ACC112 (cell line): ENCODE measurements at regions not wholly inside any gene's neighbourhood (a gene's known extent, or its start where the extent isn't known, plus 50 kb on each side); places are given as distances from the start of the nearest gene placed in this dataset.
A peak's percentile ranks its signal among the peaks of the same experiment; 100 is the strongest.

Source experiments
- H2AFZ ChIP-seq: fragments of 200-600 bp; sonication (generic); one replicate; pipeline ENCODE4 v1.6.0; 2017; ENCODE audit warnings: antibody characterized with exemption, low read length; ENCODE audit not compliant: unreplicated experiment
- H3K27ac ChIP-seq: fragments of 200-600 bp; sonication (generic); 2 replicates; pipeline ENCODE4 v1.5.1; 2014; ENCODE audit warnings: low read depth, mild to moderate bottlenecking, antibody characterized with exemption, low read length, moderate library complexity
- H3K27me3 ChIP-seq: fragments of 200-600 bp; sonication (generic); 2 replicates; pipeline ENCODE4 v1.6.1; 2014; ENCODE audit warnings: mild to moderate bottlenecking, antibody characterized with exemption, low read length, moderate library complexity, mixed read lengths; ENCODE audit not compliant: insufficient read depth
- H3K36me3 ChIP-seq: fragments of 200-600 bp; sonication (generic); 2 replicates; pipeline ENCODE4 v1.6.1; 2016; ENCODE audit warnings: mild to moderate bottlenecking, antibody characterized with exemption, low read length, moderate library complexity, mixed read lengths; ENCODE audit not compliant: insufficient read depth
- H3K4me1 ChIP-seq: fragments of 200-600 bp; sonication (generic); one replicate; pipeline ENCODE4 v1.6.1; 2016; ENCODE audit warnings: low read length, mixed read lengths; ENCODE audit not compliant: insufficient read depth, unreplicated experiment, control insufficient read depth
- H3K4me3 ChIP-seq: fragments of 200-600 bp; sonication (generic); 2 replicates; pipeline ENCODE4 v1.5.1; 2014; ENCODE audit warnings: mild to moderate bottlenecking, low read depth, low read length
- H3K79me2 ChIP-seq: fragments of 200-600 bp; sonication (generic); one replicate; pipeline ENCODE4 v1.6.0; 2016; ENCODE audit warnings: low read length; ENCODE audit not compliant: control insufficient read depth, unreplicated experiment, insufficient read depth

DNA sequence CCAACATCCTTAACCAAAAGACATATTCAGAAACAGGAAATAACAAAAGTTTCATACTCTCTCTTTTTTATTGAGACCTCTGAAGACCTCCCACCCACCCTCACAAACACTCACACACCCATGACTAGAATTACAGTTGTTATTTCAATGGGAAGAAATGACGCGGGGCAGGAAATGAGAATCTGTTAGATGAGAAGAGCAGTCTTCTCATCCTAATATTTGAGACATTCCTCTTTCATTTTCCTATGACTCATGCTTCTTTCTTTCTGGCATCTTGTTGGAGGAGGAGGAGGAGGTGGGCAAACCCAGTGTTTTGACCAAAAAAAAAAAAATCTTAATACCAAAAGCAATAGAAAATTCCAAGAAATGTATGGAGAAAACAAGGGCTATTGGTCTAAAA, 179.5 kb upstream of the TARS1 start:
- H3K27ac ChIP-seq = peak overlapping the region; percentile 69
- H3K79me2 ChIP-seq = no peaks in the 10 kb centered on the region
- peaks cover 6% of the 10 kb centered on the region; the same call in 1 of the 2 replicates for H3K36me3 ChIP-seq
- H3K27me3 ChIP-seq = no peaks in the 10 kb centered on the region
- peaks cover 38% of the 10 kb centered on the region for H3K4me1 ChIP-seq
- H3K4me3 ChIP-seq = no peak overlapping the region; the same call in 1 of the 2 replicates
- peak overlapping the region; percentile 52 for H2AFZ ChIP-seq

DNA sequence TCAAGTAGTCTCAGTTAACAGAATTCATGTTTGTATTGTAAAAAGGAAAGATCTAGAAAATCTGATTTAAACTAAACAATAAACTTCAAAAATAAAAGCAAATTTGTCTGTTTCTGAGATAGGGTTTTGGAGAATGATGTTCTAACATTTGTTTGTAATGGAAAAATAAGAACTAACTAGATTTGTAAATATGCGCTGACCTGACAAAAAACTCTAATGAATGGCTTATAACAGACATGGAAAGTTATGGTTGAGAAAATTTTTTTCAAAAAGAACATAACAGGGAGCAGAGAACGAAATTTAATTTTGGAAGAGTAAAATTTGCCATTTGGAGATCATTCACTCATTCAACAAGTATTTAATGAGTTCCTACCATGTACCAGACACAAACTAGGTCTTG, 179.0 kb upstream of the TARS1 start:
- peaks cover 6% of the 10 kb centered on the region; the same call in 1 of the 2 replicates for H3K36me3 ChIP-seq
- no peak overlapping the region; the same call in 1 of the 2 replicates for H3K4me3 ChIP-seq
- H3K27me3 ChIP-seq = no peaks in the 10 kb centered on the region
- peaks cover 38% of the 10 kb centered on the region for H3K4me1 ChIP-seq
- H3K27ac ChIP-seq = peak overlapping the region; percentile 69
- H2AFZ ChIP-seq = peak overlapping the region; percentile 52
- H3K79me2 ChIP-seq = no peaks in the 10 kb centered on the region

DNA sequence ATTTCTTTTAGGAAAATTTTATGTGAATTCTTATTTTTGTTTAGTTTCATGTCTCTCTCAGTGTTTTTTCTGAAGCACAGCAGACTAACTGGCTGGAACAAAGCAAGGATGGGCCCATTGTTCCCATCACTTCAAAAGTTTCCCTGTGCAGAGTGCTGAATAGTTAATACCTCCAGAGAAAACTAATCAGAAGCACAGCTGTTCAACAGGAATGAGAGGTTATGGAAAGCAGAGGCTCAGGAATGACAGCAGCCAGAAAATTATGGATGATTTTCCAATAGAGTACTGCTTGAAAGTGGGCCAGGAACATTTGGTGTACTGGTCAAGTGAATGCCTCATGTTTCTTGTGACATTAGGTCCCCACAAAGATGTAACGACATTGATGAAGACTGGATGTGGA, 173.0 kb upstream of the TARS1 start:
- Histone ChIP-seq H3K36me3 (peaks cover 6% of the 10 kb centered on the region; the same call in 1 of the 2 replicates), H2AFZ (no peak overlapping the region)

DNA sequence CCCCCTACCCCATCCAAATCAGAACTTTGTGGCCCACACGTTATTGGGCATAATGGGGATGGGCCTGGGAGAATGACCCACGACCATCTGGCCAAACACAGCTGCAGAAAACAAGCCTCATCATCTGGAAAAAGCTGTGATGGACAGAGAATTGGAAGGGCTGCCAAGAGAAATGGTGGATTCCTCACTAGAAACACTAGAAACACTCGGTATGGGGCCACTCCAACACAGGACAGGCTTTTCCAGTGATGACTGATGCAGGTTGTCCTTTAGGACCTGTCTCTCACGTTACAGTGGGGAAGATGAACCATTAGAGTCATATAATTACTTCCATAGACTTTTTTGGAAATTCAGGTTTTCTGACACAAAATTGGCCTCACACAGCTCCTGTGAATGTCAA, 172.4 kb upstream of the TARS1 start:
- Histone ChIP-seq H3K36me3 (peaks cover 6% of the 10 kb centered on the region; the same call in 1 of the 2 replicates), H3K27ac (no peak overlapping the region), H2AFZ (no peak overlapping the region), H3K79me2 (no peaks in the 10 kb centered on the region), H3K4me3 (no peak overlapping the region), H3K27me3 (no peaks in the 10 kb centered on the region), H3K4me1 (peaks cover 18% of the 10 kb centered on the region)

More for the DNA sequence above, 173.0 kb upstream of the TARS1 start:
- Histone ChIP-seq H3K4me3 (no peak overlapping the region), H3K27ac (no peak overlapping the region), H3K27me3 (no peaks in the 10 kb centered on the region), H3K79me2 (no peaks in the 10 kb centered on the region), H3K4me1 (peaks cover 18% of the 10 kb centered on the region)

DNA sequence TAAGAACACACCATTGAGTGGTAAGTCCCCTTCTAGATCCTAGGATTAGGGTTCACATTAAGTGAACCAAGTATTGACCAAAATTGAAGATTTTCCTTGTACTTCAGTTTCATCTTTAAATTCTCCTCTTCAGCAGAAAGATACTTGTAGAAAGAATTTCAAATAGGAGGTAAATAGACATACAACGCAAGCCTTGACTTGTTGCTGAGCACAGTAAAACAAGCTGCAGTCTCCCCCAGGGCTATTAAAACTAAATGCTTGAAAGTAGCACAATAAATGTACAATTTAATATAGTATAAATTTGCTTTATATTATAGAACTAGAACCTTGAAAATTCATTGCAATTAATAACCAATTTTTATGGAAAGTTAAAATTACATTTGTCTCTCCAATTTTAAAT, 170.1 kb upstream of the TARS1 start:
- H3K4me3 ChIP-seq = no peak overlapping the region
- no peak overlapping the region for H3K27ac ChIP-seq
- no peaks in the 10 kb centered on the region for H3K27me3 ChIP-seq
- peaks cover 18% of the 10 kb centered on the region for H3K4me1 ChIP-seq
- no peaks in the 10 kb centered on the region for H3K79me2 ChIP-seq
- H2AFZ ChIP-seq = no peak overlapping the region
- H3K36me3 ChIP-seq = no peaks in the 10 kb centered on the region

DNA sequence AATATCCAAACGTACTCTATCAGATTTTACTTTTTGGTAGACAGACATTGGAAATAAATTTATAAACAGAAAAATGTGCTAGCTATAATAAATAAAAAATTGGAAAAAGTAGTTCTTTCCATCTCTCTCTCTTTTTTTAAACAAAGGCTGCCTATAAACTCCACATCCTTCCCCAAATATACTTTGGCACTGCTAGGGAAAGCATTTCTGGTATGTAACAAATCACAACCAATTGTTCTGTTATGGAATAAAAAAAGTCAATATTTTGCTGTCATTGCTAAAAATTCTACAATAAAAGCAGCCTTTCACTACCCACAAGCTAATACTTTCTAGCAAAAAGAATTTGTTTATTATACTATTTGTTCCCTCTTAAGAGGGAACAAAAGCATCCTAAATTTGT, 169.2 kb upstream of the TARS1 start:
- peak overlapping the region; percentile 31; the same call in 1 of the 2 replicates for H3K4me3 ChIP-seq
- H3K36me3 ChIP-seq = no peaks in the 10 kb centered on the region
- H3K4me1 ChIP-seq = peaks cover 18% of the 10 kb centered on the region
- H2AFZ ChIP-seq = no peak overlapping the region
- no peaks in the 10 kb centered on the region for H3K27me3 ChIP-seq
- H3K79me2 ChIP-seq = no peaks in the 10 kb centered on the region
- H3K27ac ChIP-seq = peak overlapping the region; percentile 92

DNA sequence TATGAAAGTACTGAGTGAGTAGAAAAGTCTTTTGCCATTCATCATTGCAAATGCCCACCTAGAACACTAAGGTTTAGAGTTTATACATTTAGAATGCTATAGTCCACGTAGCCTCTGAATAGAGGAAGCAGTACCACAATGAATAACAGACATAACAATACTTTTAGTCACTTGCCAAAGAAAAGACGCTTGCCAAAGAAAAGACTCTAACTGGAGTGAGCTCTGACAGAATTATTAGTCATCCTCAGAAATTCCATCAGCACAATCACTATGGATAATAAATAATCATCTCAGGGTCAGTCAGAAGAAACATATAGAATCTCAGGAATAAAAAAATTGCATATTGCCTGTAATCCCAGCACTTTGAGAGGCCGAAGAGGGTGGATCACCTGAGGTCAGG, 168.5 kb upstream of the TARS1 start:
- Histone ChIP-seq H3K27ac (peak overlapping the region; percentile 92), H3K79me2 (no peaks in the 10 kb centered on the region), H3K4me1 (peaks cover 18% of the 10 kb centered on the region), H3K4me3 (0 out of 2 replicates have a peak overlapping the region, but pooled peaks have one; percentile 53), H3K36me3 (no peaks in the 10 kb centered on the region), H3K27me3 (no peaks in the 10 kb centered on the region), H2AFZ (peak overlapping the region; percentile 58)

DNA sequence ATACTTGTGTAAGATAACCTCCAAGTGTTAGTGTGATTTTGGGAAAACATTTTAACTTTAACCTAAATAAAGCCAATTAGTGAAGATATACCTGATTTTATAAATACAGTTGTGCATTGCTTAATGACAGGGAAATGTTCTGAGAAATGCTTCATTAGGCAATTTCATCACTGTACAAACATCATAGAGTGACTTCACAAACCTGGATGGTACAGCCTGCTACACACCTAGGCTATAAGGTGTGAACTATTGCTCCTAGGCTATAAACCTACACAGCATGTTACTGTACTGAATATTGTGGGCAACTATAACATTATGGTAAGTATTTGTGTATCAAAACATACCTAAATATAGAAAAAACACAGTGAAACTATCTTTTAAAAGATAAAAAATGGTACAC, 166.8 kb upstream of the TARS1 start:
- Histone ChIP-seq H3K4me1 (peaks cover 18% of the 10 kb centered on the region), H3K27ac (no peak overlapping the region), H3K36me3 (no peaks in the 10 kb centered on the region), H3K27me3 (no peaks in the 10 kb centered on the region), H3K79me2 (no peaks in the 10 kb centered on the region), H2AFZ (no peak overlapping the region), H3K4me3 (no peak overlapping the region)

DNA sequence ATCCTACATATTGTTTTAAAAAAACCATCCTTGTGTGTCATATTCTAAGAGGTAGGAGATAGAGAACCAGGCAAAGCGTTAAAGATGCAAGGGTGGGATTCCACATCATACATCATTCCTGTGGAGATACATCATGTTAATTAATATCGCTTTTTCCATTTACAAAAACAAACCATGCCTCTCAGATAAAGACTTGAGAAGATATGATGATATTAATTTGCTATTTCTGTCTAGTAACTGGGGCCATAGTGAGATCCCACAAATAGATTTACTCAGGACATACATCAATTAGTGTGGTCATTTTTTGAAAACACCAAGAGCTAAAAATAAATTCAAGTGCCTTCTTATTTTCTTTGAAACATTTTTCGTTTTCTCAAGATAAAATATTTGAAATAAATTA, 165.4 kb upstream of the TARS1 start:
- H3K79me2 ChIP-seq = no peaks in the 10 kb centered on the region
- no peak overlapping the region for H3K27ac ChIP-seq
- H2AFZ ChIP-seq = no peak overlapping the region
- no peaks in the 10 kb centered on the region for H3K36me3 ChIP-seq
- no peaks in the 10 kb centered on the region for H3K27me3 ChIP-seq
- H3K4me3 ChIP-seq = no peak overlapping the region
- peaks cover 18% of the 10 kb centered on the region for H3K4me1 ChIP-seq

DNA sequence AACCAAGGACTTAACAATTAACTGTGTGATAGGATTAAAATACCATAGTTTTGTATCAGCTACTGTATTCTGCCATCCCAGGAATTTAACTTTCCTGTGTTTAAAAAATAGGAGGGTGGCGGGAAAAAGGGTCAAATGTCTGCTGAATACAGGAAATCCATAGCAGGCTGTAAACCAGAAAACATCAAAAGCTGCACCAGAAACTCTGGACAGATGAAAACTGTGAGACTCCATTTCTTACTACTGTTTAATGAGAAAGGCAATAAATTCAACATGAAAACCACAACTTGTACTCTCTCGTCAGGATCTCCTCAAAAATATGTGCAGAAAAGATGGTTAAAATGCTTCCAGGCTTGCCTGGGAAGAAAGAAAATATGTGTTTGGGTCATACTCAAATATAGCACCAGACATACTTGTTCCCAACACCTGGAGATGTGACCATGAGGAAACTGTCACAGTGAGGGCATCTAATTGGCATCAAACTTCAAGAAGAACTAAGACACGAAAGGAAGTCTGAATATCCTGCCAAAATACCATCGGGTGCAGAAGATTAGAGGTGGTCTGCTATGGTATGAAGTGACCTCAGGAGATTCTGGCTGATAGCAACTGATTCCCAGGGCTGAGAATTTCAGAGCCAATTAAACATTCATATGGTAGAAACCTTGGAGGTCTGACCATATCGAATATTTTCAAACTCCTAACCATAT, 164.7 kb upstream of the TARS1 start:
- Histone ChIP-seq H3K79me2 (no peaks in the 10 kb centered on the region), H2AFZ (peak overlapping the region; percentile 23), H3K4me3 (no peak overlapping the region), H3K36me3 (no peaks in the 10 kb centered on the region), H3K4me1 (peaks cover 17% of the 10 kb centered on the region), H3K27ac (no peak overlapping the region), H3K27me3 (no peaks in the 10 kb centered on the region)

DNA sequence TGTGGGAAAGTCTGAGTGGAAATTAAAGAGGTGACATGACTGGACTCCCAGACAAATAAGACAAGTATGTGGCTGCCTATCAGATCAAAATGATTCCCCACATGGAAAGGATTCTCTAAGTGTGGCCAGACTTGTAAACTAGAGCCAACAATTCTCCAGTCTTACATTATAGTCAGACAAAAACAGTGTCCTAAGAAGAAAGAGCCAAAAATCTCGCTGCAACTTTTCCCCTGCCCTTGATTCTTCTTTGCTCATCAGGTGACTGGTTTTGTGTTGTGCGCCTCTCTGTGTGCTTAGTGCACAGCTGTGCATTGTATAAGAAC, 164.2 kb upstream of the TARS1 start:
- Histone ChIP-seq H3K27ac (no peak overlapping the region), H3K79me2 (no peaks in the 10 kb centered on the region), H3K4me1 (peaks cover 17% of the 10 kb centered on the region), H3K4me3 (no peak overlapping the region), H3K27me3 (no peaks in the 10 kb centered on the region), H2AFZ (peak overlapping the region; percentile 23), H3K36me3 (no peaks in the 10 kb centered on the region)
